NT2/D1 (cell line): ENCODE measurements at regions not wholly inside any gene's neighbourhood (a gene's known extent, or its start where the extent isn't known, plus 50 kb on each side); places are given as distances from the start of the nearest gene placed in this dataset.

Experiments used
- DNase-seq: peaks from one replicate; pipeline ENCODE4 v3.0.0-alpha.2; 2011; ENCODE audit warnings: low read depth, low spot score
- H3K27me3 ChIP-seq: 2 replicates; pipeline ENCODE4 v1.6.0; 2011; ENCODE audit warnings: mild to moderate bottlenecking; ENCODE audit not compliant: insufficient read length, insufficient read depth
- H3K36me3 ChIP-seq: 2 replicates; pipeline ENCODE4 v1.6.1; 2011; ENCODE audit warnings: mild to moderate bottlenecking, low read length, mixed read lengths; ENCODE audit not compliant: insufficient read depth, insufficient read length
- H3K4me1 ChIP-seq: 2 replicates; pipeline ENCODE4 v1.5.1; 2011; ENCODE audit not compliant: insufficient read depth, insufficient read length
- H3K4me3 ChIP-seq: 2 replicates; pipeline ENCODE4 v1.5.1; 2011; ENCODE audit warnings: low read depth; ENCODE audit not compliant: insufficient read length
- H3K9ac ChIP-seq: 2 replicates; pipeline ENCODE4 v1.6.0; 2011; ENCODE audit warnings: low read depth; ENCODE audit not compliant: insufficient read length
- H3K9me3 ChIP-seq: 2 replicates; pipeline ENCODE4 v1.5.1; 2011; ENCODE audit warnings: mild to moderate bottlenecking, low read length; ENCODE audit not compliant: insufficient read depth
- SUZ12 ChIP-seq: IDR thresholded peaks from 2 replicates; pipeline ENCODE4 v1.6.1; 2011; ENCODE audit not compliant: insufficient read length, insufficient read depth; ENCODE audit errors: extremely low read depth
- YY1 ChIP-seq: IDR thresholded peaks from 2 replicates; pipeline ENCODE4 v1.6.1; 2011; ENCODE audit not compliant: insufficient read length, insufficient read depth
- ZNF274 ChIP-seq: IDR thresholded peaks from 2 replicates; pipeline ENCODE4 v1.6.1; 2011; ENCODE audit warnings: mild to moderate bottlenecking, low read depth, low read length

DNA sequence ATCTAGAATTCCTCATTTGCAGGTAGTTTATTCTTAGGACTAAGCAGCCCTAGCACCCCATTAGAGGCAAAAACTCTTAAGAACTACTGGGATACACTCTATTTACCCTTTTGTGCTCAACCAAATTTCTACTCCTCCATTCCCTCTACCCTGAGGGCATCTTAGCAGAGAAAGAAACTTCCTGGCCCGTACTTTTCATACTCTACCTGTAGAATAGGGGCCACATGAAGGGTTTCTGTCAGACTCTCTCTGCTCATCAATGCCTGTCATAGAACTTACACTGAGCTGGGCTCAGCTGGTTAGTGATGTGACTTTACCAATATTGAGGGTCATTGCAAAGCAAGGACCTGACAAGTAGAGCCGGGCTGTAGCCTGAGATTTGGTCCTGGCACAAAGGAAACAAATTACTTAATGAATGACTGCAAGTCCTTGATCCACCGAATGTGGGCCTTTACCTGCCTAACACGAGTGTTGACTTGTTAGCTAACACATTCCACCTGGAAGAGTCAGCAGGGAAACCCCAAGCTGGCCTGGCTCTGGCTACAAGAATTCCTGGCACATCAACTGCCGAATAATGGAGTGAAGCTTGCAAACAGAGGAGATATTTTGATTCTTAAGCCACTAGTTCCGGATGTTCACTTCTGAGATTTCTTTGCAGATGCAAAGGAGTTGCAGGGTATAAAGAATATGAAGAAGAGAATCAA, 280.5 kb upstream of the JAG1 start:
- no peaks in the 10 kb centered on the region for H3K9me3 ChIP-seq
- no peak for DNase-seq
- H3K4me3 ChIP-seq = no peak overlapping the region
- H3K27me3 ChIP-seq = no peaks in the 10 kb centered on the region
- no peak overlapping the region for H3K9ac ChIP-seq
- H3K4me1 ChIP-seq = no peaks in the 10 kb centered on the region
- no peaks in the 10 kb centered on the region for H3K36me3 ChIP-seq
- TF ChIP-seq SUZ12 (no peak), ZNF274 (no peak), YY1 (no peak)

- Histone ChIP-seq H3K9me3 (no peaks in the 10 kb centered on the region), H3K27me3 (no peaks in the 10 kb centered on the region), H3K9ac (no peak overlapping the region), H3K4me1 (no peaks in the 10 kb centered on the region), H3K36me3 (no peaks in the 10 kb centered on the region), H3K4me3 (no peak overlapping the region)
- no peak for DNase-seq
- TF ChIP-seq YY1 = no peak
- no peak for TF ChIP-seq SUZ12
- no peak for TF ChIP-seq ZNF274
Measured at GRCh38 chr20:10954908-10955580, 281.2 kb upstream of the JAG1 start.

DNA sequence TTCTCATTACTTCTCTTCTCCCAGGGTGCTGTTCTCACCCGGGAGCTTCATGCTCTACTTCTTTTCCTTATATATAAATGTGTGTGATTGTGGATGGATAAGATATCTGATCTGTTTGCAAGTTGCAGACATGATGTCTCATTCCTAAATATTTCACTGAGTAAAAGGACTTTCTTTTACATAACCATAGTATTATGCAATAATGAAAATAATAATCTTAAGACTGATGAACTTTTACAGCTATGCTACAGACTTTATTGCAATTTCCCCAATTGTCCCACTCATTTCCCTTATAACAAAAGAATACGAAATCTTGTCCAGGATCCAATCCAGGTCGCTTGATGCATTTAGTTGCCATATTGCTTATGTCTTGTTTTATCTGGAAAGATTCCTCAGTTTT, 284.5 kb upstream of the JAG1 start:
- TF ChIP-seq YY1 (no peak), ZNF274 (no peak), SUZ12 (no peak)
- H3K27me3 ChIP-seq = no peaks in the 10 kb centered on the region
- no peak overlapping the region for H3K4me3 ChIP-seq

DNA sequence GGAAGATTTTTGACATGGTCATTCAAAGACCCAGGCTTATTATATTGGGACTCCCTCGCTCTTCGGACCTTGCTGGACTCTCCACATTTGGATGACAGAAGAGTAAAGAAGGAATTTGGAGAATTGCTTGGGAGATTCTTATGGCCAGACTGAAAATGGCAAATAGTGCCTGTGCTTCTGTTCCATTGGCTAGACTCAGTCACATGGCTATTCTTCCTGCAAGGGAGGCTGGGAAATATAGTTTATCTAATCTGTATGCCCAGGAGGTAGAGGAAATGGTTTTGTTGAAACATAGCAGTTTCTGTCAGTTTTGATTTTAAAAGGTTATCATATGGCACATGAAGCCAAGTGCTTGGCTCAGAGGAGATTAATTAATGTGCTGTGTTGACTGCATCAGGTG, 286.6 kb upstream of the JAG1 start:
- no peaks in the 10 kb centered on the region for H3K9me3 ChIP-seq

More for the DNA sequence above, 284.5 kb upstream of the JAG1 start:
- Histone ChIP-seq H3K36me3 (no peaks in the 10 kb centered on the region), H3K9ac (no peak overlapping the region), H3K4me1 (no peaks in the 10 kb centered on the region), H3K9me3 (no peaks in the 10 kb centered on the region)
- no peak for DNase-seq

GRCh38 chr20:10961651-10962288, 288.0 kb upstream of the JAG1 start:
- H3K4me3 ChIP-seq = no peak overlapping the region
- H3K27me3 ChIP-seq = no peaks in the 10 kb centered on the region
- TF ChIP-seq SUZ12 (no peak), YY1 (no peak), ZNF274 (no peak)
- H3K4me1 ChIP-seq = no peaks in the 10 kb centered on the region
- no peaks in the 10 kb centered on the region for H3K36me3 ChIP-seq
- H3K9me3 ChIP-seq = no peaks in the 10 kb centered on the region
- H3K9ac ChIP-seq = no peak overlapping the region
- DNase-seq = no peak

More for the DNA sequence above, 286.6 kb upstream of the JAG1 start:
- Histone ChIP-seq H3K9ac (no peak overlapping the region), H3K36me3 (no peaks in the 10 kb centered on the region), H3K27me3 (no peaks in the 10 kb centered on the region), H3K4me3 (no peak overlapping the region), H3K4me1 (no peaks in the 10 kb centered on the region)
- TF ChIP-seq ZNF274 (no peak), SUZ12 (no peak), YY1 (no peak)
- DNase-seq = no peak

- Histone ChIP-seq H3K27me3 (no peaks in the 10 kb centered on the region), H3K36me3 (no peaks in the 10 kb centered on the region), H3K9ac (no peak overlapping the region), H3K9me3 (no peaks in the 10 kb centered on the region), H3K4me3 (no peak overlapping the region), H3K4me1 (no peaks in the 10 kb centered on the region)
- no peak for DNase-seq
- TF ChIP-seq YY1 (no peak), ZNF274 (no peak), SUZ12 (no peak)
Measured at GRCh38 chr20:10962937-10963336, 289.1 kb upstream of the JAG1 start.

DNA sequence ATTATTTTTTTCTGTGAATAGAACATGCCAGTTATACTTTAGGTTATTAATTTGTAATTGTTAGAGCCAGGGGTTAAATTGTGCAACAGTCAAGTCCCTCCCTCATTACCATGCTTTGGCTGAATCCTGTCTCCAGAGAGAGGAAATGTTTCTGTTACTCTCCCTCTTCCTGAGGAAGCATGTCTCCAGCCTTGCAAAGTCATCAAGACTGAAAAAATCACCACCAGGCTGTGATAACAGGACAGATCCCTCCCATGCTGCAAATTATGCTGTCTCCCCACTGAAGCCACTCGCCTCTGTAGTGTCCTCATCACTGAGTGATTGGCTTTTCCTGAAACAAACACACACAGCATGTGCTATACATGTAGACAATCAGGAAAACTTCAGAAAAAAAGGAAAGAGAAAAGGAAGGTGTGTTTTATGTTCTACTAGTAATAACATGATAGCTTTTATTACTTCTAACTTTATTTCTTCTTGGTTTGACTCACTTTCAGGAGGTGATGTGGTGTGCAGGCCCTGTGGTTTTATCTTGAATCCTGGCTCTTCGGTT, 290.0 kb upstream of the JAG1 start:
- no peaks in the 10 kb centered on the region for H3K36me3 ChIP-seq
- TF ChIP-seq YY1 (no peak), ZNF274 (no peak), SUZ12 (no peak)
- no peaks in the 10 kb centered on the region for H3K4me1 ChIP-seq
- no peaks in the 10 kb centered on the region for H3K27me3 ChIP-seq
- H3K9me3 ChIP-seq = no peaks in the 10 kb centered on the region
- H3K9ac ChIP-seq = no peak overlapping the region
- no peak overlapping the region for H3K4me3 ChIP-seq
- no peak for DNase-seq
